GM21619 (cell line): ENCODE measurements at regions not wholly inside any gene's neighbourhood (a gene's known extent, or its start where the extent isn't known, plus 50 kb on each side); places are given as distances from the start of the nearest gene placed in this dataset.

Source experiments
- ATAC-seq: cut with Tn5 transposase; IDR thresholded peaks from one replicate; pipeline ENCODE4 v1.9.1; 2021; ENCODE audit not compliant: unreplicated experiment

DNA sequence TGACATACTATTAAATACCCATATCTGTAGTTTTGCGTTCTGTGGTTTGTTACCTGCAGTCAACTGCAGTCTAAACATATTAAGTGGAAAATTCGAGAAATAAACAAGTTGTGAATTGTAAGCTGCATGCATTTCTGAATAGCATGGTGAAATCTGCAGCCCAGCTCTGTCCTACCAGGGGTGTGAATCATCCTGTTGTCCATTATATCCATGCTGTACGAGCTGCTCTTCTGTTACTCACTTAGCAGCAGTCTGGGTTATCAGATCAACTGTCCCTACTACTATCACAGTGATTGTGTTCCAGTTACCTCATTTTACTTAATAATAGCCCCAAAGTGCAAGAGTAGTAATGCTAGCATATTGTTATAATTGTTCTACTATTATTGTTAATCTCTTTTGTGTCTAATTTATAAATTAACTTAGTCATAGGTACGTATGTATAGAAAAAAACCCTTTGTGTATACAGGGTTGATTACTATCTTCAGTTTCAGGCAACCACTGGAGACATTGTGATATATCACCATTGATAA lies 173.7 kb upstream of the FAT4 start:
- ATAC-seq, result no peak

DNA sequence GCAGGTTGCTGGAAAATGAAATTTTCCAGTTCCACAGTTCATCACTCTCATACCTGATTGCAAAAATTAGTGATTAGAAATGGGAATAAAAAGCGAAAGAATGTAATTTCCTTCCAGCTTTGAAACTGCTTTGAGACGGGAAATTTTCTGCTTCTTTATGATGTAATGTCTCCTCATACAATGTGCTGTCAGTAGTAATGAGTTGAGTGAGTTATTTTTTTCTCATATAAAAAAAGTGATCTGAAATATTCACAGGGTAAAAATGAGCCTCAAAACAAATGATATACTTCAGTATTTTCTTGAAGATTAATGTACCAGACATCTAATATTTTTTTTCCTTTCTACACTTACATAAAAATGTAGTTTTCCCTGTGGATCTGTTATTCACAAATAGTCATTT lies 179.1 kb upstream of the FAT4 start:
- ATAC-seq, result no peak

DNA sequence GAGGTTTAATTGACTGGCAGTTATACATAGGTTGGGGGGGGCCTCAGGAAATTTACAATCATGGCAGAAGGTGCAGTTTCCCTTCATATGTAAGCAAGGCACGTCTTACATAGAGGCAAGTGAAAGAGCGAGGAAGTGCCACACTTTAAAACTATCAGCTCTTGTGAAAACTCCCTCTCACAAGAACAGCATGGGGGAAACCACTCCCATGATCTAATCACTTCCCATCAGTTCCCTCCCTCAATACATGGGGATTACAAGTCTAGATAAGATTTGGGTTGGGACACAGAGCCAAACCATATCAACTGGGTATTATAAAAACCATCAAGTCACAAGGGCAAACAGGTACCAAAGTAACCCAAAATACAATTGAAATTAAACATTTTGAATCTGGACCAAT lies 182.0 kb upstream of the FAT4 start:
- no peak for ATAC-seq

DNA sequence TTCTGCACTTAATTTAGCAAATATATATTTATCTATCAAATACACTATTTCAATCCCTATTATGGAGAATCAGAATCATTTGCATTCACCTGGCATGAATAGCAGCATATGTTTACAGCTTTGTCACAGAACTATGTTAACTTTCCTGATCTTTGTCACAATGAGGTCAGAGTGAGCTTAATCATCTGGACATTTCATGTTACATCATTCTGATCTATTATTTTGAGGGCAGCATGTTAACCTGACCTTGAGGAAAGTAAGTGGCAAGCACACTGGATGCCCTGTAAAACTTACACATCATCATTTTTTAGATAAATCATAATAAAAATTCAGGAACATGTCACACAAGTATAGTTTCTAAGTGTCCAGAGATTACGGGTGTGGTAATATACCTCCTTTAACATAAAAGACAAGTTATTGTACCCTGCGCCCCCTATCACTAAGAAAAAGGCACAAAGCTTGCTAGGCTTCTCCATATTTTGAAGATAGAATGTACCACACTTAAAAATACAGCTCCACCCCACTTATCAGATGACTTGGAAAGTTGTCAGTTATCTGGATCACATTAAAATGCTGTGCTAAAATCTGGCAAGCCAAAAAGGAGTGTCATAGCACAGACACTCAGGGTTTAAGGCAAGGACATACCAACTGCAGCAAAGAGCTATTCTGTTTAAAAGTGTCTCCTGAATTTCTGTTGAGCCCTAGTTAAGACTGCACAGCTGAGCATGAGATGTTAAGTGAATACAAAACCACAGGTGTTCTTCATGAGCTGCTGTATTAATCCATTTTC lies 182.7 kb upstream of the FAT4 start:
- ATAC-seq, result no peak

DNA sequence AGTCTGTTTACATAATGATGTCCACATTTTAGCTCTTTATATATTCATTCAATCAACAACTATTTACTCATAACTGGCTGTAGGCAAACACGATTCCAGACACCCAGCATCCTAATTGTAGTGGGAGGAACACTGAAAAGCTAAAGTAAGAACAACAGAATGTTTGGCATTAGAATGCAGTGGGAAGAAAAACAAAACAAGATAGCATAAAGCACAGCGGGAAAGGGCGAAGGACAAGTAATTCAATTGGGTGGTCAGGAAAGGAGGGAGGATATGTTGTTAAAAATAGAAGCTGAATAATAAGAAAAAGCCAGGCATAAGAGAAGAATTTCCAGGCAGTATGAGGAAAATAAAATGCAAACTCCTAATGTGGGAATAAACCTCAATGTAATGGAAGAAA lies 189.5 kb upstream of the FAT4 start:
- no peak for ATAC-seq

DNA sequence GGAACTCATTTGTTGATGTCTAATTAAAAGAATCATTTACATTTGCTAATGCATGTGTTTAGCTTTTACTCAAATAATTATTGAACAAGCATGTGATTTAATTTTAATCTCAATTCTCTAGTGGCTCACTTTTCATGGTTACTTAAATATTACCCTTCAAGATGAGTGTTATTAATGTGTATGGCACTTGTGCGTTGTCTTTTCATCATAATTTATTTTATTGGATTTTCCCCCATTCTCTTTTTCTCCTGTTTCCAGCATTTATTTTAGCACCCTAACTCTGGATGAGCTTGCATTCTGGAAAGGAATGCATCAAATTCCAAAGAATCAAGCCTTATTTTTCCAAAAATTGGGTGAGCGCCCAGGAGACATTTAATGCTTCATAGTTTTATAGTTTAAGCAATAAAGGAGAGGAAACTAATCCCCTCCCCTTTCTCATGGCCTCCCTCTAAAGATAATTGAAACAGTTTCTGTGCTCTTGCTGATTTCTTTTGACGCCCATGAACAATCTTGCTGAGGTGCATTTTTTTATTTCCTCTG lies 191.1 kb upstream of the FAT4 start:
- no peak for ATAC-seq

DNA sequence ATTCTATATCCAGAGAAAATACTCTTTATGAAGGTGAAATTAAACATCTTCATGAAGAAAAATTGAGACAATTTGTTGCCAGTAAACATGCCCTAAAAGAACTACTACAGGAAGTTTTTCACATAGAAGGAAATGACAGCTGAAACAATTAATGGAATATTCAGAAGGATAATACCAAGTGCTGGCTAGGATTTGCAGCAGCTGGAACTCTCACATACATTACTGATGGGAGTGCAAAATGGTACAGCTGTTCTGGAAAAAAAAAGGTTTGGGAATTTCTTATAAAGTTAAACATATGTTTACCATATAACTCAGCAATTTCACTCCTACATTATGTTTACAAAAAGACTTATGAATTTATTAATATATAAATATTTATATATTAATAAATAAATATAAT lies 193.2 kb upstream of the FAT4 start:
- no peak for ATAC-seq

DNA sequence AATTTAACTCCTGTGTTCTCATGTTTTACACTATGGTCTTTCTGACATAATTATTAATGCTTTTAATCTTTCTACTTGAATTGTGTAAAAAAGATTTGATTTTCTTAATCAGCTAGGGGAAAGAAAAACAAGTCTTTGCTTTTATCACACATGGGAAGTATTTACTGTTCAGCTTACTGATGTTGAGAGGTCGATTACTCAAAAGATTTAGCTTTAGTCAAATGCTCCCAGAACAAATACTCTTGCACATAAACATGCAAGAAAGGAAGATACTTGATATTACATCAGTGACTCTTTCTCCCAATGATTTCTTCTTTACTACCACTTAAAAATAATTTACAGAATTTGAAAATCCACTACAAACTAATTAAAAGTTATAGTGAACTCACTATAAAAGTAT lies 198.3 kb upstream of the FAT4 start:
- ATAC-seq, result no peak

DNA sequence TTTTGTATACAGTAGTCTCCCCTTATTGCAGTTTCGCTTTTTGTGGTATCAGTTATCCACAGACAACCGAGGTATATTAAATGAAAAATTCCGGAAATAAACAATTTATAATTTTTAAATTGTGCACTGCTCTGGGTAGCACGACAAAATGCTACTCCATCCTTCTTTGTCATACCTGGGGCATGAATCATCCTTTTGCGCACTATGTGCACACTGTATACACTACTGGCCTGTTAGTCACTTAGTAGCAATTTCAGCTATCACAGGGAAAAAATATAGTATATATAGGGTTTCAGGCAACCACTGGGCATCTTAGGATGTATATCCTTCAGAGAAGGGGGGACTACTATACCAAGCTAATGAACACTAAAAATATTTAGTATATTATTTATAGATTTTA lies 198.8 kb upstream of the FAT4 start:
- ATAC-seq, result no peak

DNA sequence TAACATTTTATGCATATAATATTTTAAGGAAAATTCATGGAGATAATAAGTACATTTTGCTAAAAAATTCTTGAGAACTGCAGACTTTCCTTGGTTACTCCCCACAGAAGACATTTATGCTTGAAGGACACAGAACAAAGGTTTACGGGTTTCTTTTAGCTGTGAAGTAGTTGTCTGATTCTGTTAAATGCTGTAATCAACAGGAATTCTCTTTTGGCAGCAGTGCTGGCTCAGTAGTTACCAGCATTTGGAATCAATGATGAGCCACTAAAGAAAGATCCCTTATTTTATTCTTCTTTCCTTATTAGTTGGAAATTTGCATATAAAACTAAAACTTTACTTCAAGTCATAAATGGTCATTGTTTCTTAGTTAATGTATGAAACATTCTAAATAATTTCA lies 199.3 kb upstream of the FAT4 start:
- ATAC-seq, result no peak

DNA sequence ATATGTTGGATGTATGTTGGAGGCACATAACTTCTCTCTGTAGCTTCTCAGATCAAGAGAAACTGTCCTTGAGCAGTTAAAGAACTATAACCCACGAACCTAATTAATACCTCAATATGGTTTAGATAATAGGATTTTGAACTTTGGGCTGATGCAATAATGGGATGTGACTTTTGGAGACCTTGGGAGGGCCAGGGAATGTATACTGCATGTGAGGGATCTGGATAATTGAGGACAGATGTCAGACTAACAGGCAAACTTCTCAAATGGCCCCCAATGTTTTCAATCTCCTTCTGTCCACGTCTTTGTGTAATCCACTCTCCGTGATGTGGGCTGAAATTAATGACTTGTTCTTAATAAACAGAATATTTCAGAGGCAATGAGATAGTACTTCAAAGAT lies 202.2 kb upstream of the FAT4 start:
- ATAC-seq, result no peak

DNA sequence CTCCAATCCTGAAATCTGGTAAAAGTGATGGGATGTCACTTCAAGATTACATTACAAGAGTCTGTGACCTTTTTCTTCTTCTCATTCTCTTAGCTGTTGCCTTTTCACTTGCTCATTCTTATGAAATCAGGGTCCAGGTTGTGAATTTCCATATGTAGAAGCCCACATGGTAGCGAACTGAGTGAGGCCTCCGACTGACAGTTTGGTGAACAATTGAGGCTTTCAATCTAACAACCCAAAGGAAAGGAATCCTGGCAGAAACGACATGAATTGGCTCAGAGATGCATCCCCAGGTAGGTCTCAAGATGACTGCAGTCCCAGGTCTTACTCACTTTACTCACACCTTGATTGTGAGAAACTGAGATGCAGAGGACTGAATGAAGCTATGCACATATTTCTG lies 203.4 kb upstream of the FAT4 start:
- no peak for ATAC-seq

DNA sequence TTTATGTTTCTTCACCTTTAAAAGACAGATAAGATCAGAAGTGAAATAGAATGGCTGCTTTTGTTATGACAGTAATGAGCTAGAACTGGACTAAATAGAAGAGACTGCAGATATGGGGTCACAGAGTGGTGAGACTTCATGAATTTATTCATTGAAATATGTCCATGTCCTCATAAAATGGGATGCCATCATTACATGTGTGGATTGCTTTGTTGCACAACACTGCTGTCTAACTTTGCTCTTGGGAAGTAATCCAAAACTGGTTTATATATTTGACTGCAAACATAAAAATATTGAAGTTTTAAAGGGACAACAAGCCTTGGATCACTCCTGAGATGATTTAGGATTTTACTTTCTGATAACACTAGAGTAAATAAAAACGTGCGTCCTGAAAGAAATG lies 209.2 kb upstream of the FAT4 start:
- no peak for ATAC-seq

DNA sequence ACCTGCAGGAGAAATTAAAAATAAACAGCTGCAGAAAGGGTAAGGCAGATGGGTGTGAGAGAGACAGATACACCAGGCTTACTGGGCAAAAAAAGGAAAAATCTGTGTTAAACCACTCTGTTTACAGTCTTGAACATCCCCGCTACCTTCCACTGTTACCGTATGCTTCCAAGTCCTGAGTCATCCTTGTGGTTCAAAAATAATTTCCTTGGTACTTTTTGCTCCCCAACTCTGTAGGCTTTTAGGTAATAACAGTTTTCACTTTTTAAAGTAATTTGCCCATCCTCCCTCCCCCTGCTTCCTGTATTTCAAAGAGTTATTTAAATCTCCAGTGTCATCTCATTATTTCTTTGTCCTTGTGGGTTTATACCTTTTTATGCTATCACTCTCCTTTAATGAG lies 210.1 kb upstream of the FAT4 start:
- ATAC-seq, result no peak

DNA sequence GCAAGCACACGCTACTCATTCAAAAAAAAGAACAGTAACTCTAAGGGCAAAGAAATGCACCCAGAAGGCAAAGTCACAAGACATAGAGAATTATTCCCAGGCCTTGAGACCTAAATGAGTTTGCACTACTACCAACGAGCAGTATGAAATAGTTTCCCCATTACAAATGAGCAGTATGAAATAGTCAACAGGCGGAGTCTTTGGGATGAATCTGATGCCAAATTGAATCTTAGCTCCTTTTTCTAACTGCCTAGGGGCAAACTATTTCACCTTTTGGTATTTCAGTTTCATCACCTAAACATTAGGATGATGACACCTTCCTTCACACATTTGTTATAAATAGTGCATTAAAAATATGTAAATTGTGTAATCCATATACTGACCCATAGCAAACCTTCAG lies 213.0 kb upstream of the FAT4 start:
- no peak for ATAC-seq

DNA sequence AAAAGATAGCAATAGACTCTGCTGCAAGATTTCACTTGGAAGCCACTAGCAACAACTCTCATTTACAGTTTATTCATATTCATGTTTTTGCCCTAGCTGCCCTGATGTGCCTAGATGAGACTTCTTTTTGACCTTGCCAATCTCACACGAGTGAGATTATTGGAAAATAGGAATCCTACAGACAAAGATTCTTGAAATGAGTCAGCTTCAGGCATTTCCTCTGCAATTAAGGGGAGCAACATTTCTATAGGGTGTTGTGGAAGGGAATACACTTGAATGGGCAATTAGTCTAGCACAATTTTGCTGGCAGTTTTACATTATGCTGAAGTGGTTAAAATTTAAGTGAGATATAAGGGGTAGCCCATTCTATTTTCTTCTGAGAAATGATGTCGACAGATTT lies 217.0 kb upstream of the FAT4 start:
- ATAC-seq, result no peak

DNA sequence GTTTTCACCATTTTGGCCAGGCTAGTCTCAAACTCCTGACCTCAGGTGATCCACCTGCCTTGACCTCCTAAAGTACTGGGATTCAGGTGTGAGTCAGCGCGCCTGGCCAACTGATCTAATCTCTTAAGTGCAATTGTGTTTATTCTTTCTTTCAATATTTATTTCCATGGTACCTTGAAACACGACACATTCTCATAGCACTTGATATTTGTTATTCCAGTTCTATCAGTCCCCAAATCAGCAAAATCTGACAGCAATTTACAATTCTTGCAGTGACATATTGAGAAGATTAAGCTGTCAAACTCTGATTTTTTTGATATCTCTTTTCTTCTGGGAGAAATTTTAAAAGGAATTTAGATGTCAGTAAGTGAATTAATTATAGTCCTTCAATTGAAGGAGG lies 218.1 kb upstream of the FAT4 start:
- ATAC-seq, result no peak

DNA sequence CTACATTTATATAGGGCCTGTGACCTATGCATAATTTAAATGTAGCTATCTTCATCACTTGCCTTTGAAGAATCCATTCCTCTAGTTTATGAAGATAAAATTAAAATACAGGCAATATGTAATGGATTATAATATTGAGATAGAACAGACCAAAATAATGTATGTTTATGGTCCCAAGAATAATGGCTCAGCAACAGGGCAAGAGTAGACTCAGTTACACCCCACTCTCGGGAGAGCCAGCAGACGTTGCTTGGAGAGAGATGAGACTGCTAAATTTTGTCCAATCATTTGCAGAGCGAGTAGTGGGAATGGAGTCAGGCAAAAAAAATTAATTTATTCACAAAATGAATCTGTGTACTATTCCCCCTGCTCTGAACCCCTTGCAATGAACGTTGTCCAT lies 223.2 kb upstream of the FAT4 start:
- no peak for ATAC-seq

DNA sequence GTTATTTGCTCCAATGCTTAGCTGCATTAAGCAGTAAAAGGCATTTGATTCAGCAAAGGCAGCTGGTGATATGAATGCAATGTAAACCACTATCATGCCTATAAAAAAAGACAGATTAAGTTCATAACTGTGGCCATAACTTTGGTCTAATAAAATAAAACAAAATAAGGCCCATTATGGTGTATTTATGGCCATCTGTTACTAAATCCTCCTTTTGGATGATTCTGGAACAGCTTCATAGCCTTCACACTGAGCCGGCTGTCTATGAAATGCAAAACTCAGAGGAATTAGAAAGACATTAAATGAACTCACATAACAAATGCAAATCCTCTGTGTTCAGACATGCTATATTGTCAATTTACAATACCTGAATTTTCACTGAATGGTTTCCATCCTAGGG lies 223.7 kb upstream of the FAT4 start:
- no peak for ATAC-seq

DNA sequence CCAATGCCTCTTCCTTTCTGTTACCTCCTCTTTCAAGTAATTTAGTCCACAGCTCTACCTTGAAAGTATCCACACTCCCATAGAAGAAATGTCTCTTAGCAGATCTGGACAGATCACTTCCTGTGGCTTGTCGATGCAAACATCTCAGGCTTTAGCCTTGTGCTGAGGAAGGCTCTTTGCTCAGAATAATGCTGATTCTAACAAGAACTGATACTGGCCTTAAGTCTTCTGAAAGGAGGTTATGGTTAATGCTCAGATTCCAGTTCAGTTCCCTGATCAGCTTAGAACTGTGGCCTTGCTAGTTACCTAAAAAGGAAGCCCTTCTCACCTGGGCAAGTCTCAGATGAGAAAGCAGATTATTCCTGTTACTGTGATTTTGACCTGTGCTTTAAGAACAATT lies 230.1 kb upstream of the FAT4 start:
- ATAC-seq, result no peak

DNA sequence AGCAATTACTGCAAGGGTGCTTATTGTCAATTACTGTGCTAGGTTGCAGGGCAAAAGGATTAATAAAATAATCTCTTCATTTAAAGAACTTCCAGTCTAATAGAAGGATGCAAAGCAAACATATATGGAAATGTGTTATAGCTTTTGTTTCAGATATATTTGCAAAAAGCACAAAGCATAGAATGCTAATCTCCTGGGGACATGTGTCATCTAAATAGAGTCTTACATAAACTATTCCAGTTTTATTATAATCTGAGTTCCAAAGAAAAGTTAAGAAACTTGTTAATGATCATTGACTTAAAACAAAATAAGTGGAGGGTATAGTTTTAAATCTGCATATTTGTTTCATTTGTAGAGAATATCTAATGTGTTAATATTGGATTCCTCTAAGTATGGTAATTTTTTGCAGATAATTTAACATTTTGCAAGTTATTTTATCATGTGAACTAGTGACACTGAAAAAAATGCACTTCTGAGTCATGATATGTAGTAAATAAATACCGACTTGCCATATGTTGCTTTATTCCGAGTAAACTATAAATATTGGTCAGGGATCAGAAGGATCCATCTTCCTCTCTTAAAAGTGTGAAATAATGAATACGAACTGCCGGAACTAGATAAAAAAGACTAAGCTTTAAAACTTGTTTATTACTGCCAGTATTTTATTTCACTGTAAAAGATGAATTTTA lies 231.9 kb upstream of the FAT4 start:
- ATAC-seq, result no peak

DNA sequence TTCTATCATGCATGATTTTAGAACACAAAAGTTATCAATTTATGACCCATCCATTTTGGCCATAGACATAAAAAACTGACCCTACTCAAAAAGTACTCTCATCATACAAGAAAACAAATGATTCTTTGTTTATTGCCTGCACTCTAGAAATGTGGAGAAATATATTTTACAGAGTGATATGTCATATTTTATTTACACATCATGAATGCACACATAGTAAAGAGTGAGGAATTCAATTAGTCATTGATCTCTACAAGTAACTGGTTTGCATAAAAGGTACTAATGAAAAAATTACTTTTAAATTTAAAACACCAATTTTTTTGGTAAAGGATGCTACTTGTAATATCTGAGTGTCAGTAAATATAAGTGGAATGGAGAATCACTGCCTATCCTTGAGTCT lies 242.5 kb upstream of the FAT4 start:
- no peak for ATAC-seq
